Stimulated activated CD8-positive, alpha-beta memory T cell treated with anti-CD3 and anti-CD28 coated beads, Interleukin-2, amount 100 ng/mL, for 48 hours (primary cell): ENCODE measurements at regions not wholly inside any gene's neighbourhood (a gene's known extent, or its start where the extent isn't known, plus 50 kb on each side); places are given as distances from the start of the nearest gene placed in this dataset.

Experiments
- DNase-seq, 2 donors: peaks; one replicate each; pipeline ENCODE4 v3.0.0-alpha.2; 2020; ENCODE audit warnings: low read depth in 2 of 2

DNA sequence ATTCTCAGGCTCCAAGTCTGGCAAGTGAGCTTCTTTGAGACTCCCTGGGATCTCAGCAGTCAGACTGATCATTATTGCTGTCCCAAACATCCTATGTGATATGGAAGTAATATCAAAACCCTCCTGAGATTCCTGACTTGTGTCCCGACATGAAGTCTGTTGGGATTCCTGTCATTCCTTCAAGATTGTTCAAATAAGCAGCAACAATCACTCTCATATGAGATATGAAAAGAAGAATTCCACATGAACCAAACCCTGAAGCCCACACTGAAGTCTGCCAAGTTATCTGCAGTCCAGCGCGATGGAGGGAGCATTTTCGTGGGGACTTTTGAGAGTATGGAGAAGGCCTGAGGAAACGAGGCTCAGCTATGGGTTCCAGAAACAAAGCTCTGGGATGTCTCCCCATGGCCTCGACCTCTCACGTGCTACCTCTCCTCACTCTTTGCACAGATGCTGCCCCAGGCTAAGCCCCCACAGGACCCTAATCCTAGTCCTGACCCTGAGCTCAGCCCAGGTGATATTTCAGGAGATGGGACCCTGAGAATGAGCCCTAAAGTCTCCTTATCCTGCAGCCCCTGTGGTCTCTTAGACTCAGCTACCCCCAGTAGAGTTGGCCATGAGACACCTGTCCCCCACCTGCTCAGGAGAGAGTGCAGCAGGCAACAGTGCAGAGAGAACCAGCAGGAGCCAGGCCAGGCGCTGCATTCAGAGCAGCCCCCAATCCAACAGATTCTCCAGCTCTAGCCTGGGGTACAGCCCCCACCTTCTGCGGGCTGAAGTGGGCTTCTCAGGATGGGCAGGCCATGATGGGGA lies 100.2 kb downstream of the GGTLC2 start:
- no peak for DNase-seq

- peak in 1 of 2 donors; percentile 26 for DNase-seq
Measured at GRCh38 chr22:22745225-22746060, 101.0 kb downstream of the GGTLC2 start.

DNA sequence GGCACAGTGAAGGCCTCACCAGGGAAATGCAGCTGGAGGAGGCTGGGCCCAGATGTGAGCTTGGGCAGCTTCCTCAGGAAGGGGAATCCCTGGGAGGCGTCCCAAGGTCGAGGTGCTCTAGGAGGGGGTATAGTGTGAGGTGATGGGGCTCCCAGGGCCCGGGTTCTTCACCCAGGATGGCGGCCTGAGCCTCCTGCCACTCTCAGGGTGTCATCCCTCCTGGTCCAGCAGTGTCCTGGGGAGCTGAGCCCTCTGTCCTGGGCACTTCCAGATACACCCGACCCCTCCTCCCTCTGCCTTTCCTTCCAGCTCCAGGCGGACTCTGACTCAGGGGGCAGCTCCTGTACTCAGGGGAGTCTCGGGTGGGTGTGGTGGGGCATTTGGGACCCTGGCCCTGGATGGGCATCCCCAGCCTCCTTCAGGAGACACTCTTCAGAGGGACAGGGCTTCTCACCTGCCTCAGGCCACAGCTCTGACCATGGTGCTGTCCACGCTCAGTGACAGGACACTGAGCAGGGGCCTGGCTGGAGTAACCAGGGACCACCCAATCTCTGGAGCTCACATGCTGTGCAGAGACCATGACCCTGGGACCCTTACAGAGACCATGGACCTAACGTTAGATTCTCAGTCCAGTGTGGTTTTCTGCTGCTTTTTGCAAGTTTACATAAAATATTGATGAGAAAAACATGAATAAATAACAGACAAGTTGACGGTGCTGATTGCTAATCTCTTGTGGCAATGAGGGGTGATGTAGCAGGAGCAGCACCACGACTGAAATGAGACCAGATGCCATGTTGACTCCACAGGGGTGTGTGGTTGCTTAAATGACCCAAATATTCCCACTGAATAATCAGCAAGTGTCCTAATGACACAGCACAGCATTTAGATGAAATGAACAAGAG lies 101.9 kb downstream of the GGTLC2 start:
- DNase-seq = no peak

DNA sequence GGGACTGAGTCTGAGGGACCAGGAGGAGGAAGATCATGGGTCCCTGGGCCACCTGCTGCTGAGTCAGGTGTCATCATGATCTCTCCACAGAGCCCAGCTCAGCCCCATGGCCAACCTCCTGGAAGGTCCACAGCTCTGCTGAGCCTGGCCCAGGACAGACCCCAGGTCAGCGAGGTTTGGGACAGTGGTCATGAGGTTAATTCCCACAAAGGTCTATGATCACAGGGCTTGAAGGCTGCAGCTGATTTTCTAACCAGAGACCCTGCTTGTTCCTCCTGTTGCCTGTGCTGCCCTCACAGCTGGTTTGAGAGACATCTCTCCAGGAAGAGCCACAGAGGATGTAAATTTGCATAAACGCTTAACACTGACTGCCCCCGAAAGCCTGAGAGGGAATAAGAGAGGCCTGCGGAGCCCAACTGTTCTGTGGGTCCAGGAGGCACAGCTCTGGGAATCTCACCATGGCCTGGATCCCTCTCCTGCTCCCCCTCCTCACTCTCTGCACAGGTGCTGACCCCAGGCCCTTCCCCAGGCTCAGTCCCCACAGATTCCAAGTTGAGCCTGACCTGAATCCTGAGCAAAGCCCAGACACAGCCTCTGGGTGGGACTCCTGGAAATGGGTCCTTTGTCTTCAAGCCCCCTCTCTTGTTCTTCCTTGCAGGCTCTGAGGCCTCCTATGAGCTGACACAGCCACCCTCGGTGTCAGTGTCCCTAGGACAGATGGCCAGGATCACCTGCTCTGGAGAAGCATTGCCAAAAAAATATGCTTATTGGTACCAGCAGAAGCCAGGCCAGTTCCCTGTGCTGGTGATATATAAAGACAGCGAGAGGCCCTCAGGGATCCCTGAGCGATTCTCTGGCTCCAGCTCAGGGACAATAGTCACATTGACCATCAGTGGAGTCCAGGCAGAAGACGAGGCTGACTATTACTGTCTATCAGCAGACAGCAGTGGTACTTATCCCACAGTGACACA lies 102.8 kb downstream of the GGTLC2 start:
- DNase-seq = no peak

GRCh38 chr22:22748297-22748743 lies 103.9 kb downstream of the GGTLC2 start:
- DNase-seq = peak in 1 of 2 donors; percentile 21

- DNase-seq = no peak
Measured at GRCh38 chr22:22748756-22749155, 104.3 kb downstream of the GGTLC2 start.

DNA sequence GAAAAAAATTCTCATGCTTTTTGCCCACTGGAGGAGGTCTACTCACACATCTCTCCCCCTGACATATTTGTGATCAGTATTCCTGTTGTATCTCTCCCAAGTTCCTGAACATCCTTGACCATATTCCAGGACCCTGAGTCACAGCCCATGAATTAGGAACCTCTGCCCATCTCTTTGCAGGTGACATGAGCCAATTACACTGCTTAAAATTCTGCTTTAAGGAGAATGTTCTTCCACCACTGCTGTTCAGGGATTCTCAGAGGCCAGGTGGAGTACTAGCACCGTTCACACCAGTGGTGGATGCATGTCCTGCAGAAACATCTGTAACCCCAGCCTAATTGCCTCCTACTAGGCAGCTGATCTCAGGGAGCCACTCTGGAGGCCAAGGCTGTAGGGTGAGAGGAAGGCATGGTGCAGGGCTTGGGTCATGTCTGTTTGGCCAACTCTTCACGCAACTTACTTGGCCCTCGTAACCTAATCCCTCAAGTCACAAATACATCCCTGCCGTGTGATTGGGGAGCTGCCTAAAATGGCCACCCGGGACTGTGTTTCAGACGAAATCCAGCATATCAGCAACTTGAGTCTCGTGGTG lies 104.8 kb downstream of the GGTLC2 start:
- no peak for DNase-seq

- DNase-seq = no peak
Measured at GRCh38 chr22:22750335-22751042, 106.1 kb downstream of the GGTLC2 start.

- DNase-seq = no peak
Measured at GRCh38 chr22:22751043-22751603, 106.7 kb downstream of the GGTLC2 start.

DNA sequence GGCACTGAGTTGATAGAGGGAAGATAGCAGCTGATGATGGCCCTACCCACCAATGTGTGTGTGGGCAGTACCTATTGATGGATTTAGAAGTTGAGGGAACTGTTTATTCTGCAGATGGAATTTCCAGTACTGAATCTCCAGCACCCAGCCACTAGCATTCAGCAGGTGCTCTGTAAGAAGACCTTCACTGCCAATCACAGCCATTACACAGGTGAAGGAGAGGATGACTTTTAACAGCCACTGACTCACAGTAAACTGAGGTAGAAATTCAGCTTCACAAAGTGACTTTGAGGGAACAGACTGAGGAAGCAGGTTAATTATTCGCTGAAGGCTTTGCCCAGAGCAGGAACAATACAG lies 107.8 kb downstream of the GGTLC2 start:
- DNase-seq = no peak

DNA sequence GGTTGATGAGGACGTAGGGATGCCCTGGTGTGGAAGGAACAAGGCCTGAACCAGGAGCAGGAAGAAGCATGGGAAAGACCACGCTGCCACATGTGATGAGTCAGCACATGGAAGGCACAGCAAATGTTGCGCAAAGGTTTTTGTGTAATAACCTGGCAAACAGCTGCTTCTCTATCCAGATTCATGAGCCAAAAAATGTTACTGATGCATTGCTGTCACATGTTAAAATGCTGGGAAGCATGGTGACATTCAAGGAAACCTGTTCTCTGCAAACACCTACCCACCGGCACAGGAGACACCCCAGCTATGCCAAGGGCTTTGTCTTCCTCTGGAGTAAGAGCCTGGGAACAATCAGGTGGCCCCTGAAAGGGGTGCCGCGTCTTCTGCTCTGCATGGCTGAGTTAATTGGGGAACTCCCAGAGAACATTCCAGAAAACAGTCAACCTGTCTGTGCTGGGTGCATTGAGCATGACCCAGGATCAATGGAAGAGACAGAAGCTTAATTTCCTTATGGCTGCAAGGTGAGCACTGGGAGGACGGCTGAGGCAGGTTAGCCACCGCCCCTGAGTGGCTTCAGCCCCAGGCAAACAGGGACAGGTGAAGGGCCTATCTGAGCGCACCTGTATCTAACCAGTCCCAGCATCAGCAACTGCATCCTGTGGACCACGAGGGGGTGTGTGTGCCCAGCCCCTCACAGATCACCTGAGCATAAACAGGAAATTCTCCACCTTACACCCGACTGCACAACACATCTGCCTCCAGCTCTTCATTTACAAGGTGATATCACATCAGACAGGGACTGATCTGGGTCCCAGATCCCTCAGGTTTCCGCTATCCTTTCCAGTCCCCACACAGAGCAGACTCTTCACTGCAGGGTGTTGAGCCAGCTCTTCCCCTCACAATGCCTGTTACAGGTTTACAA lies 108.4 kb downstream of the GGTLC2 start:
- DNase-seq = no peak

- peak; percentile 56 to 68 for DNase-seq
Measured at GRCh38 chr22:22753526-22754267, 109.3 kb downstream of the GGTLC2 start.

DNA sequence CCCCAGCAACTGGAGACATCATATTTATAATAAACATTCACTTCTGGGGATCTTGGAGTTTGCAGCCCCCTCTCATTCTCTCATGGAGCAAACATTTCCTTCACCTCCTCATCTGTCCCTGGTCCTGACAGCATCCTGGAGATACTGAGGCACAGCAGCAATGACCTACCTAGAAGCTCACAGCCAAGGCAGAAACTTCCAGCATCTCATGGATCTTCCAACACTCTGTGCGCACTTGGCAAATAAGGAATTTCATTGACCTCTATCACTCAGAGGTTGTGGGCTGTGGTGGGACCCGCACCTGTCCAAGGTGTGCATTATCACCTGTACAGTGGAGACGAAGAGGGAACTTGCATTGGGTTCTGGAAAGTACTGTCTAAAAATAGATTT lies 109.8 kb downstream of the GGTLC2 start:
- DNase-seq = no peak

DNA sequence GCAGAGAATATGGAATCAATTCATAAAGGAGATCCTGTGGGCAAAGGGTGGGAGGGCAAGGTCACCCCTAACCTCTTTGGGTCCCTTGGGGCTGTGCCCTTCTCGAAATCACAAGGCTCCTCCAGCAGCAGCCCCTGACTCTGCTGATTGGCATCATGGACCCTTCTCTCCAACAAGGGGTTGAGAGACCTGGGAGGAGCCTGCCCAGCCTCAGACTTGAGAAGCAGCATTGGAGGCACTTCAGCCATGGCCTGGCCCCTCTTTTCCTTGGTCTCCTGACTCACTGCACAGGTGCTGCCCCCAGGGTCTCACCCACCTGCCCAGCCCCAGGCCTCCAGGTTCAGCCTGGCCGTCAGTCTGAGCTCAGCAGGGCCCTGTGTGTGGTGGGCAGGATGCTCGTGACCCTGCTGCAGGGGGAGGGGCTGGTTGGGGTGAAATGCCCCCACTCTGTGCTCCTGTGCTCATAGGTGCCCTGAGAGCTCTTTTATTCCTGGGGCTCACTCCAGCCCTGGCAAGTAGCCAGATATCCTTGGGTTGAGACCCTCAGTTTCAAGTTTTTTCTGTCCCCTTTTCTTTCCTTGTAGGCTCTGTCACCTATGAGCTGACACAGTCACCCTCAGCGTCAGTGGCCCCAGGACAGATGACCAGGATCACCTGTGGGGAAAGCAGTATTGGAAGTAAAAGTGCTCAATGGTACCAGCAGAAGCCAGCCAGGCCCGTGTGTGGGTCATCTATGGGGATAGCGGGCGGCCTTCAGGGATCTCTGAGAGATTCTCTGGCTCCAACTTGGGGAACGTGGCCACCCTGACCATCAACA lies 110.8 kb downstream of the GGTLC2 start:
- no peak for DNase-seq

GRCh38 chr22:22755778-22756100 lies 111.3 kb downstream of the GGTLC2 start:
- DNase-seq = no peak

GRCh38 chr22:22756109-22756508 lies 111.7 kb downstream of the GGTLC2 start:
- DNase-seq = no peak
